NCI-H748 (cell line): ENCODE measurements at regions not wholly inside any gene's neighbourhood (a gene's known extent, or its start where the extent isn't known, plus 50 kb on each side); places are given as distances from the start of the nearest gene placed in this dataset.

Experiments
- DNase-seq: peaks from one replicate; lab custom pipeline; 2025; ENCODE audit not compliant: unreplicated experiment; lab: John Stamatoyannopoulos, UW

- no peak for DNase-seq
These were observed 510.5 kb upstream of the AKR1E2 start for GRCh38 chr10:4315551-4315950.

- DNase-seq = no peak
These were observed 513.0 kb upstream of the AKR1E2 start for GRCh38 chr10:4313051-4313450.

GRCh38 chr10:4312051-4312835 is 513.8 kb upstream of the AKR1E2 start:
- no peak for DNase-seq

GRCh38 chr10:4310172-4310571 is 515.8 kb upstream of the AKR1E2 start:
- DNase-seq = no peak

- DNase-seq = no peak
These were observed 518.1 kb upstream of the AKR1E2 start for GRCh38 chr10:4307910-4308309.

- no peak for DNase-seq
These were observed 519.1 kb upstream of the AKR1E2 start for GRCh38 chr10:4306871-4307270.

- no peak for DNase-seq
These were observed 518.0 kb upstream of the KLF6 start for GRCh38 chr10:4303045-4303444.

GRCh38 chr10:4301291-4302045 is 516.5 kb upstream of the KLF6 start:
- no peak for DNase-seq

- peak; percentile 1 for DNase-seq
These were observed 511.2 kb upstream of the KLF6 start for GRCh38 chr10:4296161-4296560.

GRCh38 chr10:4294996-4295792 is 510.2 kb upstream of the KLF6 start:
- DNase-seq = no peak

- DNase-seq = no peak
These were observed 509.3 kb upstream of the KLF6 start for GRCh38 chr10:4294271-4294670.

- no peak for DNase-seq
These were observed 507.0 kb upstream of the KLF6 start for GRCh38 chr10:4291990-4292389.

- DNase-seq = no peak
These were observed 500.1 kb upstream of the KLF6 start for GRCh38 chr10:4285121-4285520.

GRCh38 chr10:4283846-4284610 is 499.0 kb upstream of the KLF6 start:
- no peak for DNase-seq

- DNase-seq = no peak
These were observed 497.5 kb upstream of the KLF6 start for GRCh38 chr10:4282496-4282895.

GRCh38 chr10:4281190-4281825 is 496.3 kb upstream of the KLF6 start:
- DNase-seq = no peak

- no peak for DNase-seq
These were observed 495.6 kb upstream of the KLF6 start for GRCh38 chr10:4280461-4281189.

- DNase-seq = no peak
These were observed 494.6 kb upstream of the KLF6 start for GRCh38 chr10:4279655-4280054.

- DNase-seq = no peak
These were observed 493.2 kb upstream of the KLF6 start for GRCh38 chr10:4278186-4278585.

GRCh38 chr10:4276151-4276550 is 491.1 kb upstream of the KLF6 start:
- DNase-seq = no peak
